Astrocyte of the spinal cord (primary cell): ENCODE measurements at regions not wholly inside any gene's neighbourhood (a gene's known extent, or its start where the extent isn't known, plus 50 kb on each side); places are given as distances from the start of the nearest gene placed in this dataset.

ENCODE experiments used
- DNase-seq: peaks from one replicate; pipeline ENCODE4 v3.0.0; 2011; ENCODE audit warnings: low read depth, low spot score
- H3K4me3 ChIP-seq: 2 replicates; pipeline ENCODE4 v1.5.1; 2011; ENCODE audit warnings: low read depth, mild to moderate bottlenecking, low read length, moderate library complexity
- CTCF ChIP-seq: IDR thresholded peaks from 2 replicates; pipeline ENCODE4 v1.5.1; 2012; ENCODE audit warnings: low read depth, mild to moderate bottlenecking, low read length, inconsistent platforms
- in situ Hi-C: cut with HindIII; loops from 2 replicates; pipeline ENCODE4 v1.10.0; 2017; ENCODE audit warnings: low sequenced_read_pairs

- in situ Hi-C loops: no loop called here
- no peak overlapping the region for H3K4me3 ChIP-seq
- TF ChIP-seq CTCF: no peak
- no peak for DNase-seq
These were observed 622.7 kb downstream of the METTL15 start for GRCh38 chr11:28730889-28731288.

GRCh38 chr11:28730336-28730735 is 622.1 kb downstream of the METTL15 start:
- H3K4me3 ChIP-seq: no peak overlapping the region
- in situ Hi-C loops: no loop called here
- DNase-seq: no peak
- TF ChIP-seq CTCF: no peak

GRCh38 chr11:28729339-28729738 is 621.2 kb downstream of the METTL15 start:
- TF ChIP-seq CTCF: no peak
- H3K4me3 ChIP-seq: no peak overlapping the region
- in situ Hi-C loops: no loop called here

GRCh38 chr11:28728666-28729065 is 620.5 kb downstream of the METTL15 start:
- H3K4me3 ChIP-seq: no peak overlapping the region
- DNase-seq: no peak
- no peak for TF ChIP-seq CTCF
- in situ Hi-C loops: no loop called here

More at GRCh38 chr11:28729339-28729738, 621.2 kb downstream of the METTL15 start:
- DNase-seq: no peak

GRCh38 chr11:28727254-28727653 is 619.1 kb downstream of the METTL15 start:
- no peak for TF ChIP-seq CTCF
- peak; percentile 28 for DNase-seq
- in situ Hi-C loops: no loop called here
- H3K4me3 ChIP-seq: no peak overlapping the region

- no peak for DNase-seq
- H3K4me3 ChIP-seq: no peak overlapping the region
- in situ Hi-C loops: no loop called here
- no peak for TF ChIP-seq CTCF
These were observed 618.2 kb downstream of the METTL15 start for GRCh38 chr11:28726432-28726831.

- no peak overlapping the region for H3K4me3 ChIP-seq
- DNase-seq: no peak
- in situ Hi-C loops: no loop called here
- TF ChIP-seq CTCF: no peak
These were observed 607.5 kb downstream of the METTL15 start for GRCh38 chr11:28715726-28716125.
